ENCODE measurements at regions not wholly inside any gene's neighbourhood (a gene's known extent, or its start where the extent isn't known, plus 50 kb on each side); places are given as distances from the start of the nearest gene placed in this dataset.

DNA sequence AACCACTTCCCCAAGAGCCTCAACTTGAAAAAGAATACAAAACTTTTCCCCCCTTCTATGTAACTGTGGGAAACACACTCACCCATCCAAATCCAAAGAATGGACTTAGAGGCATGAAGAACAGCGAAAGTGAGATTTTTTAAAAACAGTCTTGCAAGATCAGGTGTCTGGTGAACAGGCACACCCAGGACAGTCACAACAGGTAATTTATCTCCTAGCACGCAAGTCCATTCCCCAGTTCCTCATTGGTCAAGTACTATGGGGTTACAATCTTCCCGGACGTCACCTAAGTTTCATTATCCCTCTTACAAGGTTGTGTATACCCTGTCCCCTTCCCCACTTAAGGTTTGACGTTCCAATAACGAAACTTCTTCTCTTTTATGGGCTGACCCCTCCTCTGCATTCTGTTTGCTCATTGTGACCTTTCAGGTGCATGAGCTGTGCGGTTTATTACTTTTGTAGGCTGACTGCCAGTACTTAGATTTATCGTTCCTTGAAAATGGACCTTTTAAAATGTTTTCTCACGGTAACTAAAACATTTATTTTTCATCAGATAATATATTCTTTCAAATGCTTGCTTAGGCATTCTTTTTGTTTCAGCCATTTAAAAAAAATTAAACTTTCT is 1401.9 kb downstream of the FAM181B start:
- no peaks in the 10 kb centered on the region for H3K4me1 Mint-ChIP-seq
- no peak overlapping the region for H3K4me3 Mint-ChIP-seq
- no peaks in the 10 kb centered on the region for H3K4me1 ChIP-seq
- no peak overlapping the region for H3K9ac ChIP-seq
- no peaks in the 10 kb centered on the region for H3K9me3 Mint-ChIP-seq
- no peak overlapping the region for H3K4me2 ChIP-seq
- H3K9me3 ChIP-seq (ENCODE audit: low read depth) = no peaks in the 10 kb centered on the region
- no peaks in the 10 kb centered on the region for H3K36me3 Mint-ChIP-seq
- no peak overlapping the region for H2AFZ ChIP-seq (replicated peaks)
- H4K20me1 ChIP-seq (ENCODE audit: low read depth) = no peaks in the 10 kb centered on the region
- H3K27ac Mint-ChIP-seq = no peak overlapping the region
- no peak for DNase-seq (ENCODE audit: low spot score)
- H3F3A ChIP-seq (ENCODE audit: low read depth) = no peaks in the 10 kb centered on the region
- H3K79me2 ChIP-seq (ENCODE audit: low read depth) = no peaks in the 10 kb centered on the region
- H3K4me3 ChIP-seq = no peak overlapping the region
- H3K27ac ChIP-seq = no peak overlapping the region
- no peaks in the 10 kb centered on the region for H3K36me3 ChIP-seq
- H3K27me3 Mint-ChIP-seq (ENCODE audit: insufficient read depth, low read depth) = no peaks in the 10 kb centered on the region
- H3K27me3 ChIP-seq = no peaks in the 10 kb centered on the region
- TF ChIP-seq EZH2phosphoT487 (IDR thresholded peaks at IDR 0.05) (no peak), EZH2 (IDR thresholded peaks at IDR 0.05) (no peak), CTCF (IDR thresholded peaks at IDR 0.05) (no peak)

DNA sequence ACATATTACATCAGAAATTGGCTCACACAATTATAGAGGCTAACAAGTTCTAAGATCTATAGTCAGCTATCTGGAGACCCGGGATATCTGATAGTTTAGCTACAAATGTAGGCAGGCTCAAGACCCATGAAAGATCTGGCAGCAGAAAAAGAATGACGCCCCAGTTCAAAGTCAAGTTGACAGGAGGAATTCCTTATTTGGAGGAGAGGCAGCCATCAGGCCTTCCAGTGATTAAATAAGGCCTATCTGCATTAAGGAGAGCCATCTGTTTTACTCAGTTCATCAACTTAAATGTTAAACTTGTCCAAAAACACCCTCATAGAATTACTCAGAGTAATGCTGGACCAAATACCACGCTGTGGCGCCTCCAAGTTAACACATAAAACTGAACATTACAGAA is 1402.6 kb downstream of the FAM181B start:
- no peaks in the 10 kb centered on the region for H3K27me3 Mint-ChIP-seq (ENCODE audit: insufficient read depth, low read depth)
- no peaks in the 10 kb centered on the region for H4K20me1 ChIP-seq (ENCODE audit: low read depth)
- H3K4me3 ChIP-seq = no peak overlapping the region
- H3K27me3 ChIP-seq = no peaks in the 10 kb centered on the region
- TF ChIP-seq EZH2 (IDR thresholded peaks at IDR 0.05) = no peak
- TF ChIP-seq EZH2phosphoT487 (IDR thresholded peaks at IDR 0.05) = no peak
- TF ChIP-seq CTCF (IDR thresholded peaks at IDR 0.05) = no peak
- H3K27ac Mint-ChIP-seq = no peak overlapping the region
- H3K9me3 Mint-ChIP-seq = no peaks in the 10 kb centered on the region
- no peaks in the 10 kb centered on the region for H3F3A ChIP-seq (ENCODE audit: low read depth)
- H3K36me3 Mint-ChIP-seq = no peaks in the 10 kb centered on the region
- no peak overlapping the region for H3K9ac ChIP-seq
- no peak overlapping the region for H3K27ac ChIP-seq
- H3K9me3 ChIP-seq (ENCODE audit: low read depth) = no peaks in the 10 kb centered on the region
- H3K36me3 ChIP-seq = no peaks in the 10 kb centered on the region
- H2AFZ ChIP-seq (replicated peaks) = no peak overlapping the region
- H3K4me2 ChIP-seq = no peak overlapping the region
- no peaks in the 10 kb centered on the region for H3K79me2 ChIP-seq (ENCODE audit: low read depth)
- H3K4me1 ChIP-seq = no peaks in the 10 kb centered on the region
- no peak for DNase-seq (ENCODE audit: low spot score)
- H3K4me3 Mint-ChIP-seq = no peak overlapping the region
- no peaks in the 10 kb centered on the region for H3K4me1 Mint-ChIP-seq

GRCh38 chr11:81303038-81303664 is 1430.5 kb downstream of the FAM181B start:
- Histone ChIP-seq H3K4me2 (no peak overlapping the region), H3K79me2 (ENCODE audit: low read depth) (no peaks in the 10 kb centered on the region), H3K9ac (no peak overlapping the region), H3K4me3 (no peak overlapping the region), H3K36me3 (no peaks in the 10 kb centered on the region), H2AFZ (replicated peaks) (no peak overlapping the region), H3K4me1 (no peaks in the 10 kb centered on the region), H3K27ac (no peak overlapping the region), H4K20me1 (ENCODE audit: low read depth) (no peaks in the 10 kb centered on the region), H3K9me3 (ENCODE audit: low read depth) (no peaks in the 10 kb centered on the region), H3F3A (ENCODE audit: low read depth) (no peaks in the 10 kb centered on the region), H3K27me3 (no peaks in the 10 kb centered on the region)
- no peaks in the 10 kb centered on the region for H3K27me3 Mint-ChIP-seq (ENCODE audit: insufficient read depth, low read depth)
- TF ChIP-seq EZH2phosphoT487 (IDR thresholded peaks at IDR 0.05) = no peak
- no peak for TF ChIP-seq EZH2 (IDR thresholded peaks at IDR 0.05)
- TF ChIP-seq CTCF (IDR thresholded peaks at IDR 0.05) = no peak
- no peak overlapping the region for H3K4me3 Mint-ChIP-seq
- no peaks in the 10 kb centered on the region for H3K36me3 Mint-ChIP-seq
- no peak overlapping the region for H3K27ac Mint-ChIP-seq
- no peaks in the 10 kb centered on the region for H3K4me1 Mint-ChIP-seq
- DNase-seq (ENCODE audit: low spot score) = no peak
- H3K9me3 Mint-ChIP-seq = no peaks in the 10 kb centered on the region

All from neural progenitor cell (in vitro differentiated cells).